HEK293 (cell line): ENCODE measurements at regions not wholly inside any gene's neighbourhood (a gene's known extent, or its start where the extent isn't known, plus 50 kb on each side); places are given as distances from the start of the nearest gene placed in this dataset.

Experiments
- CTCF ChIP-seq: fragments of 450-650 bp; formaldehyde crosslinking; IDR thresholded peaks from 2 replicates; pipeline ENCODE4 v1.5.1; 2016; ENCODE audit warnings: missing biosample characterization, missing genetic modification characterization
- GLI2 ChIP-seq: fragments of 450-650 bp; formaldehyde crosslinking; IDR thresholded peaks from 2 replicates; pipeline ENCODE4; 2017; ENCODE audit warnings: missing biosample characterization, missing genetic modification characterization, low read depth, borderline replicate concordance
- SETDB1 ChIP-seq: IDR thresholded peaks from one replicate; pipeline ENCODE4 v1.6.1; 2017; ENCODE audit warnings: mild to moderate bottlenecking, low read length, moderate library complexity, mixed read lengths; ENCODE audit not compliant: insufficient read length
- ZNF24 ChIP-seq: fragments of 450-650 bp; formaldehyde crosslinking; IDR thresholded peaks from 2 replicates; pipeline ENCODE4 v1.5.1; 2016; ENCODE audit warnings: missing biosample characterization, missing genetic modification characterization
- ZNF660 ChIP-seq: fragments of 450-650 bp; IDR thresholded peaks from 2 replicates; pipeline ENCODE4 v1.5.1; 2018; ENCODE audit warnings: missing biosample characterization, mild to moderate bottlenecking, missing genetic modification characterization
- ZNF670 ChIP-seq: fragments of 450-650 bp; formaldehyde crosslinking; IDR thresholded peaks from 2 replicates; pipeline ENCODE4 v1.5.1; 2016; ENCODE audit warnings: missing biosample characterization, missing genetic modification characterization, low read depth
- ZNF777 ChIP-seq: fragments of 450-650 bp; formaldehyde crosslinking; IDR thresholded peaks from 2 replicates; pipeline ENCODE4 v1.5.1; 2017; ENCODE audit warnings: missing biosample characterization, missing genetic modification characterization, borderline replicate concordance
- ZSCAN5A ChIP-seq: fragments of 450-650 bp; formaldehyde crosslinking; IDR thresholded peaks from 2 replicates; pipeline ENCODE4 v1.5.1; 2016; ENCODE audit warnings: missing biosample characterization, missing genetic modification characterization
- TF ChIP-seq, protein P1 (sequence below): fragments of 450-650 bp; formaldehyde crosslinking; IDR thresholded peaks from 2 replicates; pipeline ENCODE4 v1.5.1; 2016; ENCODE audit warnings: missing biosample characterization, missing genetic modification characterization
- TF ChIP-seq, protein P2 (sequence below): fragments of 450-650 bp; formaldehyde crosslinking; IDR thresholded peaks from 2 replicates; pipeline ENCODE4 v1.5.1; 2017; ENCODE audit warnings: missing biosample characterization, missing genetic modification characterization

GRCh38 chr6:145508107-145508506 lies 227.2 kb downstream of the EPM2A start:
- TF ChIP-seq ZNF777 (tag by site-specific recombination) (no peak), SETDB1 (no peak), CTCF (tag by site-specific recombination) (no peak), ZNF670 (no peak), ZSCAN5A (no peak), ZNF660 (tag by site-specific recombination) (no peak), ZNF24 (tag by site-specific recombination) (no peak), GLI2 (tag by site-specific recombination) (no peak)
- TF ChIP-seq, protein P1, sequence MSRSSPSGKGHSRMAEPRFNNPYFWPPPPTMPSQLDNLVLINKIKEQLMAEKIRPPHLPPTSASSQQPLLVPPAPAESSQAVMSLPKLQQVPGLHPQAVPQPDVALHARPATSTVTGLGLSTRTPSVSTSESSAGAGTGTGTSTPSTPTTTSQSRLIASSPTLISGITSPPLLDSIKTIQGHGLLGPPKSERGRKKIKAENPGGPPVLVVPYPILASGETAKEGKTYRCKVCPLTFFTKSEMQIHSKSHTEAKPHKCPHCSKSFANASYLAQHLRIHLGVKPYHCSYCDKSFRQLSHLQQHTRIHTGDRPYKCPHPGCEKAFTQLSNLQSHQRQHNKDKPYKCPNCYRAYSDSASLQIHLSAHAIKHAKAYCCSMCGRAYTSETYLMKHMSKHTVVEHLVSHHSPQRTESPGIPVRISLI (tag by site-specific recombination): no peak
- TF ChIP-seq, protein P2, sequence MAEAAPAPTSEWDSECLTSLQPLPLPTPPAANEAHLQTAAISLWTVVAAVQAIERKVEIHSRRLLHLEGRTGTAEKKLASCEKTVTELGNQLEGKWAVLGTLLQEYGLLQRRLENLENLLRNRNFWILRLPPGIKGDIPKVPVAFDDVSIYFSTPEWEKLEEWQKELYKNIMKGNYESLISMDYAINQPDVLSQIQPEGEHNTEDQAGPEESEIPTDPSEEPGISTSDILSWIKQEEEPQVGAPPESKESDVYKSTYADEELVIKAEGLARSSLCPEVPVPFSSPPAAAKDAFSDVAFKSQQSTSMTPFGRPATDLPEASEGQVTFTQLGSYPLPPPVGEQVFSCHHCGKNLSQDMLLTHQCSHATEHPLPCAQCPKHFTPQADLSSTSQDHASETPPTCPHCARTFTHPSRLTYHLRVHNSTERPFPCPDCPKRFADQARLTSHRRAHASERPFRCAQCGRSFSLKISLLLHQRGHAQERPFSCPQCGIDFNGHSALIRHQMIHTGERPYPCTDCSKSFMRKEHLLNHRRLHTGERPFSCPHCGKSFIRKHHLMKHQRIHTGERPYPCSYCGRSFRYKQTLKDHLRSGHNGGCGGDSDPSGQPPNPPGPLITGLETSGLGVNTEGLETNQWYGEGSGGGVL (tag by site-specific recombination): no peak
